ENCODE measurements at regions not wholly inside any gene's neighbourhood (a gene's known extent, or its start where the extent isn't known, plus 50 kb on each side); places are given as distances from the start of the nearest gene placed in this dataset.

- Histone ChIP-seq H3K36me3 (no peaks in the 10 kb centered on the region), H3K4me1 (peaks cover 0 to 18% (median 4%) of the 10 kb centered on the region in 3 donors), H3K27ac (no peak overlapping the region), H3K9me3 (no peaks in the 10 kb centered on the region), H3K27me3 (no peaks in the 10 kb centered on the region), H3K4me3 (no peak overlapping the region)
- 67 to 71% methylated on average over 1 of the region's 1 CpG for WGBS, 2 donors
- TF ChIP-seq POLR2A (IDR thresholded peaks at IDR 0.05) (no peak), CTCF (IDR thresholded peaks at IDR 0.05) (no peak)
- intact Hi-C loops (cut with DNase I): no loop called here
- no peak for DNase-seq
Observed at GRCh38 chr7:41104631-41105030, 598.3 kb downstream of the INHBA start.

- Histone ChIP-seq H3K4me1 (peaks cover 0 to 18% (median 4%) of the 10 kb centered on the region in 3 donors), H3K9me3 (no peaks in the 10 kb centered on the region), H3K4me3 (no peak overlapping the region), H3K27ac (no peak overlapping the region), H3K27me3 (no peaks in the 10 kb centered on the region), H3K36me3 (no peaks in the 10 kb centered on the region)
- TF ChIP-seq POLR2A (IDR thresholded peaks at IDR 0.05) (no peak), CTCF (IDR thresholded peaks at IDR 0.05) (no peak)
- intact Hi-C loops (cut with DNase I): no loop called here
- no peak for DNase-seq
Observed at GRCh38 chr7:41103331-41103730, 599.6 kb downstream of the INHBA start.

- no peak for TF ChIP-seq CTCF (IDR thresholded peaks at IDR 0.05)
Observed at GRCh38 chr7:41098846-41099245, 604.0 kb downstream of the INHBA start.

GRCh38 chr7:41098402-41098801 is 604.5 kb downstream of the INHBA start:
- H3K27ac ChIP-seq: no peak overlapping the region
- 74 to 84% methylated on average over 4 of the region's 4 CpGs for WGBS, 2 donors

More at GRCh38 chr7:41098846-41099245, 604.0 kb downstream of the INHBA start:
- Histone ChIP-seq H3K4me1 (no peaks in the 10 kb centered on the region), H3K36me3 (no peaks in the 10 kb centered on the region), H3K27me3 (no peaks in the 10 kb centered on the region), H3K27ac (no peak overlapping the region), H3K9me3 (no peaks in the 10 kb centered on the region), H3K4me3 (no peak overlapping the region)
- intact Hi-C loops (cut with DNase I): no loop called here
- no peak for DNase-seq
- WGBS, 2 donors: 82 to 88% methylated on average over 5 of the region's 5 CpGs

GRCh38 chr7:41097501-41097900 is 605.4 kb downstream of the INHBA start:
- WGBS, 2 donors: 68 to 72% methylated on average over 6 of the region's 6 CpGs
- Histone ChIP-seq H3K9me3 (no peaks in the 10 kb centered on the region), H3K4me1 (no peaks in the 10 kb centered on the region), H3K36me3 (no peaks in the 10 kb centered on the region), H3K27ac (no peak overlapping the region), H3K27me3 (no peaks in the 10 kb centered on the region), H3K4me3 (no peak overlapping the region)
- TF ChIP-seq CTCF (IDR thresholded peaks at IDR 0.05): no peak
- no peak for TF ChIP-seq POLR2A (IDR thresholded peaks at IDR 0.05)
- intact Hi-C loops (cut with DNase I): no loop called here
- no peak for DNase-seq

More at GRCh38 chr7:41098402-41098801, 604.5 kb downstream of the INHBA start:
- Histone ChIP-seq H3K36me3 (no peaks in the 10 kb centered on the region), H3K9me3 (no peaks in the 10 kb centered on the region), H3K4me1 (no peaks in the 10 kb centered on the region), H3K4me3 (no peak overlapping the region), H3K27me3 (no peaks in the 10 kb centered on the region)
- TF ChIP-seq POLR2A (IDR thresholded peaks at IDR 0.05) (no peak), CTCF (IDR thresholded peaks at IDR 0.05) (no peak)
- no peak for DNase-seq
- intact Hi-C loops (cut with DNase I): no loop called here
